ENCODE measurements at regions not wholly inside any gene's neighbourhood (a gene's known extent, or its start where the extent isn't known, plus 50 kb on each side); places are given as distances from the start of the nearest gene placed in this dataset.

- TF ChIP-seq CTCF (IDR thresholded peaks at IDR 0.05; ENCODE audit: low read depth, low read length) (no peak), POLR2A (IDR thresholded peaks at IDR 0.05; ENCODE audit: extremely low read depth, insufficient read length) (no peak)
These were observed 79.9 kb upstream of the MSX2 start for GRCh38 chr5:174644436-174644835.
